IMR-90 (cell line): ENCODE measurements at regions not wholly inside any gene's neighbourhood (a gene's known extent, or its start where the extent isn't known, plus 50 kb on each side); places are given as distances from the start of the nearest gene placed in this dataset.

Experiments used
- ATAC-seq: fragments of 200-7000 bp; cut with Tn5 transposase; 2 replicates; pipeline ENCODE4 v1.9.1; 2020; ENCODE audit warnings: low read depth, mild to moderate bottlenecking, moderate library complexity
- BruUV-seq: library from RNA; stranded (reverse); fragments of 400-500 nt; replicated peaks from 2 replicates; lab custom pipeline; 2021; lab: Mats Ljungman, UMichigan
- CTCF ChIA-PET: fragments of 300-600 bp; formaldehyde crosslinking; extraction: SDS; loops from one replicate; lab custom pipeline; 2021; ENCODE audit warnings: antibody characterized with exemption; lab: Yijun Ruan, JAX
- POLR2A ChIA-PET: fragments of 300-600 bp; sonication (Branson Sonifier 250); formaldehyde crosslinking; loops from one replicate; lab custom pipeline; 2022; ENCODE audit warnings: antibody characterized with exemption; ENCODE audit not compliant: unreplicated experiment; lab: Charles Lee
- DNase-seq: peaks from one replicate; pipeline ENCODE4 v3.0.0; 2013
- H2AFZ ChIP-seq: replicated peaks from 2 replicates; pipeline ENCODE3; 2013; ENCODE audit warnings: low read length, mild to moderate bottlenecking; ENCODE audit not compliant: poor library complexity
- H2AK5ac ChIP-seq: 2 replicates; pipeline ENCODE4 v1.6.1; 2013; ENCODE audit warnings: low read depth, low read length, inconsistent platforms
- H2AK9ac ChIP-seq: replicated peaks from 2 replicates; pipeline ENCODE3; 2013; ENCODE audit warnings: mild to moderate bottlenecking, low read depth, low read length, moderate library complexity; ENCODE audit not compliant: poor library complexity
- H2BK120ac ChIP-seq: 2 replicates; pipeline ENCODE4 v1.6.1; 2013; ENCODE audit warnings: low read depth, low read length, inconsistent platforms
- H2BK15ac ChIP-seq: 3 replicates; pipeline ENCODE4 v1.6.1; 2013; ENCODE audit warnings: low read depth, low read length, inconsistent platforms
- H2BK20ac ChIP-seq: 2 replicates; pipeline ENCODE4 v1.6.1; 2013; ENCODE audit warnings: low read depth, mild to moderate bottlenecking, inconsistent platforms, low read length, moderate library complexity
- H2BK5ac ChIP-seq: 2 replicates; pipeline ENCODE4 v1.6.1; 2013; ENCODE audit warnings: mild to moderate bottlenecking, low read depth, low read length, inconsistent platforms; ENCODE audit not compliant: poor library complexity, severe bottlenecking
- H3K14ac ChIP-seq: replicated peaks from 2 replicates; pipeline ENCODE4 v1.6.1; 2013; ENCODE audit warnings: low read depth, low read length, inconsistent platforms
- H3K18ac ChIP-seq: 2 replicates; pipeline ENCODE4 v1.6.1; 2013; ENCODE audit warnings: low read depth, low read length, control low read depth
- H3K23ac ChIP-seq: 2 replicates; pipeline ENCODE4 v1.6.1; 2013; ENCODE audit warnings: low read depth, low read length, inconsistent platforms
- H3K27ac ChIP-seq: 2 replicates; pipeline ENCODE4 v1.5.1; 2013; ENCODE audit warnings: mild to moderate bottlenecking, control low read depth, low read length; ENCODE audit not compliant: insufficient read depth
- H3K27me3 ChIP-seq: 2 replicates; pipeline ENCODE4 v1.6.1; 2013; ENCODE audit warnings: low read length; ENCODE audit not compliant: control insufficient read depth, insufficient read depth
- H3K36me3 ChIP-seq: 2 replicates; pipeline ENCODE4 v1.6.1; 2013; ENCODE audit warnings: low read length, mixed read lengths; ENCODE audit not compliant: control insufficient read depth, insufficient read depth
- H3K4ac ChIP-seq: 2 replicates; pipeline ENCODE4 v1.6.1; 2013; ENCODE audit warnings: low read depth, low read length, inconsistent platforms
- H3K4me1 ChIP-seq: 2 replicates; pipeline ENCODE4 v1.6.1; 2013; ENCODE audit warnings: low read length, mixed read lengths; ENCODE audit not compliant: control insufficient read depth, insufficient read depth
- H3K4me2 ChIP-seq: 2 replicates; pipeline ENCODE4 v1.6.1; 2013; ENCODE audit warnings: low read depth, mild to moderate bottlenecking, control low read depth, low read length, moderate library complexity
- H3K4me3 ChIP-seq: 2 replicates; pipeline ENCODE4 v1.5.1; 2013; ENCODE audit warnings: low read depth, mild to moderate bottlenecking, control low read depth, low read length, moderate library complexity; ENCODE audit not compliant: insufficient read depth
- H3K56ac ChIP-seq: 2 replicates; pipeline ENCODE4 v1.6.1; 2013; ENCODE audit warnings: low read length, inconsistent platforms; ENCODE audit not compliant: insufficient read depth; ENCODE audit errors: extremely low read depth
- H3K79me1 ChIP-seq, 2 experiments: 2 replicates each; pipeline ENCODE4 v1.6.1; 2013; ENCODE audit warnings: low read length in 2 of 2, inconsistent platforms in 1 of 2, low read depth in 1 of 2
- H3K9ac ChIP-seq: 2 replicates; pipeline ENCODE4 v1.6.1; 2013; ENCODE audit warnings: low read depth, low read length, control low read depth
- H3K9me1 ChIP-seq: 2 replicates; pipeline ENCODE4 v1.6.1; 2013; ENCODE audit warnings: low read length, inconsistent platforms; ENCODE audit not compliant: insufficient read depth
- H3K9me3 ChIP-seq: 2 replicates; pipeline ENCODE4 v1.6.1; 2013; ENCODE audit warnings: low read length; ENCODE audit not compliant: control insufficient read depth, insufficient read depth
- H4K20me1 ChIP-seq: 2 replicates; pipeline ENCODE4 v1.6.1; 2013; ENCODE audit warnings: low read length, inconsistent platforms; ENCODE audit not compliant: insufficient read depth
- H4K5ac ChIP-seq: 2 replicates; pipeline ENCODE4 v1.6.1; 2013; ENCODE audit warnings: mild to moderate bottlenecking, low read depth, low read length, control low read depth
- H4K8ac ChIP-seq, 2 experiments: 2 replicates each; pipeline ENCODE4 v1.6.1; 2013; ENCODE audit warnings: low read depth in 2 of 2, low read length in 2 of 2, control low read depth in 1 of 2, inconsistent platforms in 1 of 2
- H4K91ac ChIP-seq: 2 replicates; pipeline ENCODE4 v1.6.1; 2013; ENCODE audit warnings: low read depth, low read length, inconsistent platforms; ENCODE audit not compliant: insufficient read depth
- BHLHE40 ChIP-seq: fragments of 150-350 bp; IDR thresholded peaks from 2 replicates; pipeline ENCODE4 v1.6.1; 2016; ENCODE audit warnings: mild to moderate bottlenecking, low read depth, low read length
- CEBPB ChIP-seq: IDR thresholded peaks from 2 replicates; pipeline ENCODE4 v1.6.1; 2012; ENCODE audit warnings: low read depth, low read length, improper control_type of control experiment
- CHD1 ChIP-seq: IDR thresholded peaks from 2 replicates; pipeline ENCODE4 v1.6.1; 2012; ENCODE audit warnings: low read depth, low read length, improper control_type of control experiment
- CTCF ChIP-seq: conservative IDR thresholded peaks from 2 replicates; pipeline ENCODE4 v1.5.1; 2012; ENCODE audit warnings: mild to moderate bottlenecking, low read depth, low read length, improper control_type of control experiment
- ELK1 ChIP-seq: fragments of 150-350 bp; IDR thresholded peaks from 2 replicates; pipeline ENCODE4 v1.6.1; 2016; ENCODE audit warnings: low read depth, mild to moderate bottlenecking, low read length, moderate library complexity, borderline replicate concordance
- POLR2A ChIP-seq: IDR thresholded peaks from 2 replicates; pipeline ENCODE4 v1.6.1; 2012; ENCODE audit warnings: mild to moderate bottlenecking, low read depth, low read length
- RCOR1 ChIP-seq: IDR thresholded peaks from 2 replicates; pipeline ENCODE4 v1.6.1; 2012; ENCODE audit warnings: mild to moderate bottlenecking, low read length, improper control_type of control experiment; ENCODE audit not compliant: insufficient replicate concordance
- RFX5 ChIP-seq: IDR thresholded peaks from 2 replicates; pipeline ENCODE4 v1.8.0; 2012; ENCODE audit warnings: low read depth, mild to moderate bottlenecking, low read length, moderate library complexity
- USF2 ChIP-seq: fragments of 150-350 bp; IDR thresholded peaks from 2 replicates; pipeline ENCODE4 v1.6.1; 2017; ENCODE audit warnings: mild to moderate bottlenecking, antibody characterized with exemption, low read length, low read depth
- dilution Hi-C: fragments of 300-500 bp; cut with HindIII; formaldehyde crosslinking; loops from one replicate; pipeline ENCODE4 v1.14.3; 2018; ENCODE audit warnings: low sequenced_read_pairs; ENCODE audit not compliant: unreplicated experiment
- in situ Hi-C: fragments of 300-500 bp; cut with MboI; formaldehyde crosslinking; loops from 3 replicates; pipeline ENCODE4 v1.14.3; 2019; ENCODE audit warnings: low sequenced_read_pairs, inconsistent platforms, mixed read lengths
- intact Hi-C: fragments of 100-400 bp; cut with micrococcal nuclease; formaldehyde crosslinking; loops from 2 replicates; pipeline ENCODE4 v1.10.0; 2022

GRCh38 chr6:113697632-113698410 lies 159.3 kb upstream of the MARCKS start (continued):
- peak; percentile 95 for TF ChIP-seq CEBPB

GRCh38 chr6:113699239-113699638 lies 157.9 kb upstream of the MARCKS start:
- Histone ChIP-seq H4K20me1 (peaks cover 4% of the 10 kb centered on the region; the same call in 1 of the 2 replicates), H3K4me1 (peaks cover 6% of the 10 kb centered on the region; the same call in 1 of the 2 replicates), H2BK5ac (no peak overlapping the region), H3K56ac (no peak overlapping the region), H2AK9ac (no peak overlapping the region), H3K4me2 (no peak overlapping the region), H3K9ac (no peak overlapping the region), H2BK20ac (no peak overlapping the region), H2AFZ (no peak overlapping the region), H2BK15ac (no peak overlapping the region), H4K5ac (no peak overlapping the region), H3K23ac (no peak overlapping the region), H3K36me3 (no peaks in the 10 kb centered on the region), H4K91ac (no peak overlapping the region), H3K4me3 (no peak overlapping the region), H3K27ac (no peak overlapping the region), H3K18ac (no peak overlapping the region), H4K8ac (no peak overlapping the region), H2AK5ac (no peak overlapping the region), H2BK120ac (no peak overlapping the region), H3K79me1 (no peaks in the 10 kb centered on the region), H3K9me1 (peaks cover 3% of the 10 kb centered on the region; the same call in 1 of the 2 replicates), H3K14ac (no peak overlapping the region), H3K9me3 (no peaks in the 10 kb centered on the region), H3K27me3 (peaks cover 30% of the 10 kb centered on the region), H3K4ac (no peak overlapping the region)
- no peak for DNase-seq
- TF ChIP-seq RFX5 (no peak), POLR2A (no peak), CHD1 (no peak), ELK1 (no peak), CTCF (no peak), RCOR1 (no peak), USF2 (no peak), BHLHE40 (no peak)
- in situ Hi-C loops = no loop called here
- no peak for ATAC-seq
- no TSS peak for BruUV-seq
- dilution Hi-C loops = no loop called here
- ChIA-PET CTCF (no interaction called here), POLR2A (no interaction called here)
- intact Hi-C loops = loop anchor here (10.0 kb wide), 1 partner anchor 134 kb away; no protein-coding TSS in a partner anchor
